OCI-LY7 (cell line): ENCODE measurements at regions not wholly inside any gene's neighbourhood (a gene's known extent, or its start where the extent isn't known, plus 50 kb on each side); places are given as distances from the start of the nearest gene placed in this dataset.

ENCODE experiments used
- CTCF ChIP-seq: fragments of 200-600 bp; sonication (generic); conservative IDR thresholded peaks from 2 replicates; pipeline ENCODE4 v1.5.1; 2014; ENCODE audit warnings: mild to moderate bottlenecking, antibody characterized with exemption, low read length, moderate library complexity, mixed read lengths
- EZH2phosphoT487 ChIP-seq: fragments of 200-600 bp; sonication (generic); IDR thresholded peaks from 2 replicates; pipeline ENCODE4 v1.6.1; 2018; ENCODE audit warnings: low read depth, borderline replicate concordance, mild to moderate bottlenecking, mixed run types, antibody characterized with exemption, low read length, moderate library complexity, mixed read lengths

DNA sequence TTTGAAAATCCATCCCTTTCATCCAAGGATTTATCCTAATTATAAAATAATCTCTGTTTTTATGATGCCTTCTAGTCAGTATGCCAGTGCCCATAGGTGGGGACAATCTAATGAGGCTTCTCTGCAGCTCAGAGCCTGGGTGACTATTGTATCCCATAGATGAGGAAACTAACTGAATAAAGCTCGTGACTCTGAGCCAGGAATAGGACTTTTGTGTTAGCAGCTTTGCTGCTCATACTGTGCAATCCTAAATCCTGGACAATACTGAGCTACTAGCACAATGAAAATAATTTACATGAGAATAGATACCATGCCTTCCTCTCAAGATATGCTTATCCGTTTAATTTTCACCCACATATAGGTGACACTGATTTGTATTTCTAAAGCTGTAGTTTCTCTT is 443.0 kb downstream of the PLK2 start:
- TF ChIP-seq CTCF: no peak
- no peak for TF ChIP-seq EZH2phosphoT487
